HT1080 (cell line): ENCODE measurements at regions not wholly inside any gene's neighbourhood (a gene's known extent, or its start where the extent isn't known, plus 50 kb on each side); places are given as distances from the start of the nearest gene placed in this dataset.

ENCODE experiments used
- DNase-seq: peaks from one replicate; pipeline ENCODE4 v3.0.0-alpha.2; 2015; ENCODE audit warnings: low read depth

DNA sequence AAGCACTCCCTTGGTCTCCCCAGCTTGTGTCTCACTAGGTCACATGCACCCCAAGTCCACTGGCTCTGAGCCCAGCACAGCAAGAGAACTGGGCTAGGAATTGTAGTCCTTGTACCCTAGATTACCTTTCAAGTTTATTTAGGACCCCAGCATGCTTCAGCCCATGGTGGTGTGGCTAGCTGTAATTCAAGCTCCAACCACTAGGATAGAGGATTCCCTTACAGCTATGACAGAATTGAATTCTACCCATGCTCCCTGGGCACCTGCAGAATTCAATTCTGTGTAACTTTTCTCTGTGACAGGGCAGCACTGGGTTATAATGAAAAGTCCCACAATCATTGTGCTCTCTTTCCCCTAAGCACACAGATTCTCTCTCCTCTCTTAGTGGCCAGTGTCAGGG is 253.8 kb upstream of the DMD start:
- no peak for DNase-seq

DNA sequence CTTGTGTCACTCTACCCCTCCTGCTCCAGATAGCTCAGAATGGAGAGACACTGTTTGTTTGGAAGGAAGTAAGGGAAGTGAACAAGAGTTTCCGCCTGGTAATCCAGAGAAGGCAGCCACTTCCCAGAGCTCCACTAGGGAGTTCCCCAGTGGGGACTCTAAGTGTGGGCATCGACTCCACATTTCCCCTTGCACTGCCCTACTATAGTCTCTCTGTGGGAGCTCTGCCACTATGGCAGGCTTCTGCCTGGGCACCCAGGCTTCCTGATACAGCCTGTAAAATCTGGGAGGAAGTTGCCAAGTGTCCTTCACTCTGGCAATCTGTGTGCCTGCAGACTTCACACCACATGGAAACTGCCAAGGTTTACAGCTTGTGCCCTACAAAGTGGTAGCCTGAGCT is 245.8 kb upstream of the DMD start:
- DNase-seq: no peak

DNA sequence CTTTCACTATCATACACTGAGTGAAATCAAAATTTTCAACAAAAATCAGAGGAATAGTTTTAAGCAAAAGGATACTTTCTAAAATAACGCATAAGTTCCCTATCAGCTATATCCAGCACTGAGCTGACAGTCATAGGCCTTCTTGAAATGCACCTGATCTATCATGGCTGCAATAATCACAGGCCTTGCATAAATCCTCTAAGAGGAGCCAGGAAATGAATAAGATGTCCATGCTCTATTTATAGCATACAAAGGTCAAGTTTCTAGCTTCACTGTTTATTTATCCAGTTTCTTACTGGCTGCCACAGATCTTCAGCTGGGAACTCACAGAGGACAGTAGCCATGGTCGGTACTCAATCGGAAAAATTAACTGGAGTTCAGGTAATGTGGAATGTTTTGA is 235.9 kb upstream of the DMD start:
- peak; percentile 1 for DNase-seq

DNA sequence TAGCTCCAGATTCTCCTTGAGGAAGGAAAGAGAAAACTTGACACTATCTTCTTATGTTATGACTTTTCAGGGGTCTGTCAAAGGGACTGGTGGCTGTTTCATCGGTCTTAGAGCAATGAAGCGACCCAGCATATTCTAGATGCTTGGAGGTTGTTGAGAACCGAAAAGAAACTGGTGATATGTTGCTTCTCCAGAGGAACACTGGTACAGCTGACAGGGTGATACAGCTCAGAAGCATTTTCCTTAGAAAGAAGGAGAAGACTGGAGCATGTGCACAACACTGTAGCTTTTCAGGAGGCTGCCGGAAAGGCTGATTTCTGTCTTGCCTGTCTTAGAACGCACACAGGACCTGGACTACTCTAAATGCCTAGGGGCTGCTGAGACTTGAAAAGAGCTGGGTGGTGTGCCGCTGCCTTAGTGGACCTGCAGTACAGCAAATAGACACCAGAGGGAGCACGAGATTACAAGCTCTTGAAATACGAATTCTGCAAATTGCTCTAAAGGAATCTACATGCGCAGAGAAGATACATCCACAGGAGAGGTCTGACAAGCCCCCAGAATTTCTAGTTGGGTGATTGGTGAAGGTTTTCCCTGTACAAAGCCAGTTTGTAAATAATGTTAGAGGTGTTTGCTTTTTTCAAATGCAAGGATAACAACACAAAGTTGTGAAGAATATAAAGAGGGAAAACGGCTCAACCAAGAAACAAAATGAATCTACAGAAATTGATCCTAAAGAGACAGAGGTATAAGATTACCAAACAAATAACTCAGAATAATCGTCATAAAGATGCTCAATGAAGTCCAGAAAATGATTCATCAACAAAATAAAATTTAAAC is 223.1 kb upstream of the DMD start:
- DNase-seq: peak; percentile 44

DNA sequence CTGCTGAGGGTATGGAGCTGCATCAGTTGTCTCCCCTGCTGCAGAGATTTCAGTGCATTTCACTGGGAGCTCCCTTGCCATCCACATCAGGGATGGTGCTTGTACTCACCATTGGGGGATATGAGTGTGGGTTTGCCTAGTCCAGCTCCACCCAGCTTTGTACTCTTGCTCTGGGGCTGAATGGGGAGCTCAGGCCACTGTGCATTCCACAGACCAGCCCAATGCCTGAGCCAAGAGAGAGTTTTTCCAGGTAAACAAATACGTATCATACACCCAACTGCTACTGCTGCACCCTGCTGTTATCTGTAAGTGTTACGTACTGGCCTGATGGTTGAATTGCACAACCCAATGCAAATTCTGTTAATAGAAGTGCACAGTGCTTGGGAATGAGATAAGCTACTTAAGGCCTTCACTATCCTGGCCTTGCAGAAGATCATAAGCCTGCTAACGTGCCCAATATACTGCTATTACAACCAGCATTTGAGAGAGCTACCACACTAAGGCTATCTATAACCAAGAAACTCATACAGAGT is 205.0 kb upstream of the DMD start:
- no peak for DNase-seq

DNA sequence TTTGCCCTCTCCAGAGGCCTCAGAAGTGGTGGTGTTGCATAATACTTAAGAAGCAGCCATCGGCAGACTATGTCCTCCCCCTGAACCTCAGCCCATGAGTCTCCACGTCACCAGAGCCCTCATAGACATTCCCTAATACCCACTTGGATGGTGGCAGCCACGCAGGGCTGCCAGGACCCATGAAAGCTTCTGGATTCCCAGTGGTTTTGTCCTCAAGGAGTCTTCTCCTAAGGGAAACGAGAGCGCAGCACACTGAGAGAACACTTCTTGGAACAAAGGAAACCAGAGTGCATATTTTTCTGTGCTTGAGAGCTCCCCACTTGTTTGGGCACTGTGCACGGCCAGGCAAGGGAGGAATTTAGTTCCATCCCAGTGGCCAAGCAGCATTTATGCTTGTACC is 204.1 kb upstream of the DMD start:
- DNase-seq: no peak

DNA sequence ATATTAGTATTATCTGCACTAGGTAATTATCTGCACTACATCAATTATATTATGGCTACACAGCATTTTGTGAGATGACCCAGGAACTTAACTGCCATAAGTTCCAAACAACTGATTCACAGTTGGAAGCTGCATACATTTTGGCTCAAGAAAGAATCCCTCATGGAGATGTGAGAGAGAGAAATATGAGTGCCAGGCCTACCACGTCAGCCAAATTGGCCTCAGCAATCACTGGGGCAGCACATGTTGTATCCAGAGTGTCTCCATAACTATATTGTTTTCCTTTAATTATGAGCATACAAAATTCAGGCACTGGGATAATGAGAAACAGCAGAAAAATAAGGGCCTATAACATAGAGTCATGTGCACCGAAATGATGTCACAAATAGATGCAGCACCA is 174.2 kb upstream of the DMD start:
- no peak for DNase-seq

DNA sequence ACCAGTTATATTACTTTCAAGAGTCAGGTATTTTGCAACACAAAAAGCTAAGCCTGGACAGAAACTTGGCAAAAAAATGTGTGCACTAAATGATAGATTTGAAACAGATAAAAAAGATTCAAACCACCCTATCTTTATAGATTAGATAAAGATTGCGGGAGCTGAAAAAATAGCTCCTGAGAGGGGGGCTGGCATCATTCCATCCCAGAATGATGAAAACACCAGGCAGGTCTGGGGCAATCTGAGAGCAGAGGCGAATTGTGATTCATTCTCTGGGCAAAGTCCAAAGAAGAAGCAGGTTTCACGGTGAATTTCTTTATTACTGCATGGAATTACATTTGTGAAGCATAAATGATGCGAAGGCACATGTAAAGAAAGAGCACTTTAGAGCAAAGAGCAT is 168.5 kb upstream of the DMD start:
- DNase-seq: no peak

DNA sequence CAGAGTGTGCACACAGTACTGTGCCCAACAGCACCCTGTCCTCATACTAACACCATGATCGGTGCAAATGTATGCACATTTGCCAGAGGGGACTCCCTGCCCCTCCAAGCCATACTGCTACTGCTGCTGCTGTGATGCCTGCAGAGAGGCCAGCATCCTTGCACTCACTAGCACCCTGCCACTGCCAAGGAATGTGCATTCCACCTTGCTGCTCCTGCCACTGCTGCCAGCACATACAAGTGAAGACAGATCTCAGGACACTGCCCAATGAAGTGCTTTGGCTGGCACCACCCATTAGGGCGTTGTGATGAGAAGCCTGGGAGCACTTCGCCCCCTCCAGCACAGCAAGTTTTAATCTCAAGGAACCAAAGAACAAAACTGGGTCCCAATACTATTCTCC is 146.3 kb upstream of the DMD start:
- no peak for DNase-seq

DNA sequence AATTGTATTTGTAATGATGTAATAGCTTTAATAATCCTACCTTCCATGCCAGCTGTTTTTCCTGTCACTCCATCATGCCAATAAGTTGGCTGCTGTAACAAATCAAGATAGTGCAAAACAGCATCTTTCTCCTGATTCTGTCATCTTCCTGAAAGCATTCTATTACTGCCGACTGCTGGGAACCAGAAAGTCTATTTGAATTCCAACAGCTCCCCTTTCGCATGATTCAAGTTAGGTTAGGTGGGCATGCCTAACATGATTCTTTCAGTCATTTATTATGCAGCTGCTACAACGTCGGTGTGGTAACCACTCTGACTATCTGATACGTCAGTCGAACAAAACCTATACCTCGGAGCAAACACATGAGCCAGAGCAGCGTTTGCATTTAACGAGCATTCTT is 127.9 kb upstream of the DMD start:
- no peak for DNase-seq

DNA sequence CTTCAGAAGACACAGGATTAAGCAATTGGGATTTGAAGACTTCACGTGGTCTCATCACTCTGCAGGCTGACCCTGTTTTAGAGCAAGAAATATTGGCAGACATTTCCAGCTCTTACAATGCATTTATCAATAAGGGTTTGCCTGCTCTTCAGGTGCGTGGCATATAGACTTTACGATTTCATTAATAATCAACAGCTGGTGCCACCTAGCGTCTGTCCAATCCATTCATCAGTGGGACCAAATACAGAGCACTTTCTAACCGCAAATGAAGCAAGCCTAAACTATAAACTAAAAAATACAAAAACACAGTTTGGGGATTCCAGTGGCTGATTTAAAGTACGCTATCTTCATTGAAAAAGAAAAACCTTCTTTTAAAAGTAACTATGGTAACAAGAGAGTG is 125.4 kb upstream of the DMD start:
- DNase-seq: no peak

DNA sequence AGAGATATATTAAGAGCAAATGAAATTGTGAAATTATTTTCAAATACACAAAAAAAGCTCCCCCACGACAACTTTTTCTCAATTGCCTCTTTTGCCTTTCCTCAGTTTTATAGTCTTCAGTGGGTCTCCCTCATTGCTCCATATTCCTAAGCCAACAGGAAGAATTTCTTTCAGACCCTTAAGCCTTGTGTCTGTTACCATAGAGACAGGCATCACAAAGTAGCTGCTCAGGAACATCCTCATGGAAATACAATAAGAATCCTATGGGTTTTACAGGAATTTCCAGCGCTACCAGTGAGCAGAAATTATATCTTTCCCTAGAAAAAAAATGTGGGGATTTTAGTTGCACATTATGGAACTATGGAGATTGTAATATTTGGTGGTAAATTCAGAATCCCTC is 121.9 kb upstream of the DMD start:
- DNase-seq: no peak

DNA sequence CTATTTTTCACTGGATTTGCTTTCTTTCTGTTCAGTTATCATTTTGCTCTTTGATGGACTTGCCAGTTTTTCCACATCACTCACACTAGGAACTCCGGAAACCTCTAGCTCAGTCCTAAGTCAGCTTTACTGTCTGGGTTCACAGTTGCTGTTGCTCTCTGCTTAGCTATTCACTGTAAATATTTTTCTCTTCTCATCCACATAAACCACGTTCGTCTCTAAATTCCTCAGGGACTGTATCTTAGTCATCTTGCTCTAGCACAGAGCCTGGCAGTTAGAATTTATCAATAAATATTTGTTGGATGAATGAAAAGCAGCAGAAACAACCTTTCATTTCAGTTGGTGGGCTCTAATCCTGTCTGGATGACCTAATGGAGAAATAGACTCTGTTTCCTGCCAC is 119.4 kb upstream of the DMD start:
- no peak for DNase-seq

DNA sequence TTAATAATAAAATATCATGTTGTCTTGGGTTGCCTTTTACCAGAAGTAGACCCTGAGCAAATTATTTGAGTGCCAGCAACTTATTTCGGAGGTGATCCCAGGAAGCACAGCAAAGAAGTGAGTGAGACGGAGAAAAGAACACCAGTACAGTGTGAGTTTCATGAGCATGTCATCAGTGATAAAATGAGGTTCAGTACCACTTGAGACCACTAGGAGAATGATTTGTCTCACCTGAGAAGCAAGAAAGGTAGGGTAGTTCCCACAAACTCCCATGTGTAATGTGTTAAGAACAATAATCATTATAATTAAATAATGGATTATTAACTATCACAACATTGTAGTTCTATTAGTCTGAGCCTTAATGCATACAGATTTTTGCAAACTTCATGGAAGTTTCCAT is 112.8 kb upstream of the DMD start:
- no peak for DNase-seq

DNA sequence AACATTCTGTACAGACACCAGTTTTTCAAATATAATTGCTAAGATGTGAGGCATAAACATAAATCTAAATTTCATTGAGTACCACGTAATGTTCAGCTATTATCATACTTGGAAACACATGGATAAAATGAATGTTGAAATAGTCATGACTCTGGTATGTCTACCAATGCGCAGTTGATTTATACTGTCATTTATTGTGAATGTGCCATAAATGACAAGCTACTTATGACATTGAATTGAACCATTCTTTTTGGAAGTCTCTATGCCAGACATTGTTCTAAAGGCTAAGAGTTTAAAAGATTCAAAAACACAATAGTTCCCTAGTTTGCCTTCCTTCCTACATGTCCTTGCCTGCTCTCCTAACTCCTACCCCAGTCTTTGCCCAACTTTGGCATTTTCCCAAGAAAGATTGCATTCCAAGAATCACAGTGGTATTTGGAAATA is 96.6 kb upstream of the DMD start:
- no peak for DNase-seq

DNA sequence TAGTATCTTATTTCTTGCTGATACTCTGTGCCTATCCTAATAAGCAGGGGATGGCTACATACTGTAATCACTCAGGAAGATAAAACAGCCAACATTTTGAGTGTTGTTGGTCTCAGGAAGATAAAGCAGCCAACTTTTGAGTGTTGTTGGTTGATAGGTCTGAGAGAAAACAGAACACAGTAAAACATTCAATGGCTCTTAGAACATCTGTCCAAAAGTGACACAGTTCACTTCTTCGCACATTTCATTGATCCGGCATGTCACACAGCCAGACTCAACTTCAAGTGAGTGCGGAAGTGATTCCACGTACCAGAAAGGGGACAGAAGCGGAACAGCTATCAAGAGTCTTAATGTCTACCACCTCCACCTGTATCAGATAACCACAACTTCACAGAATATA is 87.3 kb upstream of the DMD start:
- no peak for DNase-seq

DNA sequence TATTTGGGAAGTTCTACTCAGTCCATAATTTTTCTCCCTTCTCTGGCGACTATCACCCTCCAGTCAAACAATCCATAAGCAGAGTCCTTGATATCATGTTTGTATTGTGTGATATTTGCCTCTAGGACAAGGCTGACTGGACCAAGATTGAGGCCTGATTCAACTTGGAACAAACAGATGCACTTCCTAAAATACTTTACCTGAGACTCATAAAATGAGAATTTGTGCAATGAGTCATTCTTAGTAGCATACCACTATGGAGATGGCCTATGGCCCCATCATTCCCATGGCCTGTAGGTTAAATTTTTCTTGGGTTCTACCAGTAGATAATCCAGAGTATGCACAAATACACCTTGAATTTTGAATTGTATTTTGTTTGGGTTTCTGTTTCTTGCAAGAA is 74.2 kb upstream of the DMD start:
- no peak for DNase-seq

DNA sequence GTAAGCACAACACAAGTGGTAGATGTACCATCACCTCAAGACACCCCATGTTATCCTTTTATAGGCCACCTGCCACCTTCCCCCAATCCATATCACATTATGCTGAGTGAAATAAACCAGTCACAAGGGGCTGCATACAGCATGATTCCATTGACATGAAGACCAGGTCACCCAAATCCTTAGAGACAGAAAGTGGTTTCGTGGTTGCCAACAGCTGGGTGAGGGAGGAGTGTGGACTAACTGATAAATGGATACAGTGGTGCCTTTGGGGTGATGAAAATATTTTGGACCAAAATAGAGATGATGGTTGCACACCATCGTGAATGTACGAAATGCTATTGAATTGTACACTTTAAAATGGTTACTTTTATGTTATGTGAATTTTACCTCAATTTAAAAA is 65.7 kb upstream of the DMD start:
- no peak for DNase-seq

DNA sequence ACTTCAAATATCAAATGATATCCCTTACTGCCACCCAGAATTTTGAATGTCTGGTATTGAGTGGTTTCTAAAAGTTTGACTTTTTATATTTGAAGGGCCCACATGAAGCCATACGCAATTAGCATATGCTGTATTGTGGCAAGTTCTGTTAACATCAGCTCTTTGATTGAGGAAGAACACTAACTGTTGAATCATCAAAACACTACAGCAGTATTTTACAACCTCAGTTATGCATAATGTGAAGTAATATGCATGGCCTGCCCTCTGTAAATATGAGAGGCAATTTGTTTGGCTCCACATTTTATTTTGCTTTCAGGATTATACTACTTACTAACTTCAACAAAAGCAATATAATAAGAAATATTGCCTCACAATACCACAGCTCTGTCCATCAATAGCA is 62.2 kb upstream of the DMD start:
- DNase-seq: no peak

DNA sequence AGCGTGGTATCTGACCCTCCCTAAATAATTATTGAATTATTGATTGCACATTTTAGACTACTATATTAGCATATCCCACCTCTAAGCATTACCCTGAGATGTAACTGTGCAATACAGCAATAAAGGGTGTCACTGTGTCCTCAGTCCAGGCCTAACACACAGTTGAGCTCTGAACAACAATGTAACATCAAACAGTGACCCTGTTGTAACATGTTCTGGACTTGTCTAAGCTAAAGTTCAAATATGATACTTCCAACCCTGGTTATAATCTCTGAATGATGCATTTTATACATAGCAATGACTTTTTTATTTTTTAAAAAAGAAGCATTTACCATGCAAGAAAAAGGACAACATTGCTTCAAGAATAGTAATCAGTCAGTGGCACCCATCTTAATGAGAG is 61.6 kb upstream of the DMD start:
- DNase-seq: no peak
